NCI-H2081 (cell line): ENCODE measurements at regions not wholly inside any gene's neighbourhood (a gene's known extent, or its start where the extent isn't known, plus 50 kb on each side); places are given as distances from the start of the nearest gene placed in this dataset.
"Not testable (repeated sequence)": the region's sequence is repeated elsewhere in the genome, so short reads cannot be mapped to it uniquely, and the experiment has no call there.

ENCODE experiments used
- DNase-seq, 2 experiments: peaks; one replicate each; lab custom pipeline; 2025; lab: John Stamatoyannopoulos, UW

DNA sequence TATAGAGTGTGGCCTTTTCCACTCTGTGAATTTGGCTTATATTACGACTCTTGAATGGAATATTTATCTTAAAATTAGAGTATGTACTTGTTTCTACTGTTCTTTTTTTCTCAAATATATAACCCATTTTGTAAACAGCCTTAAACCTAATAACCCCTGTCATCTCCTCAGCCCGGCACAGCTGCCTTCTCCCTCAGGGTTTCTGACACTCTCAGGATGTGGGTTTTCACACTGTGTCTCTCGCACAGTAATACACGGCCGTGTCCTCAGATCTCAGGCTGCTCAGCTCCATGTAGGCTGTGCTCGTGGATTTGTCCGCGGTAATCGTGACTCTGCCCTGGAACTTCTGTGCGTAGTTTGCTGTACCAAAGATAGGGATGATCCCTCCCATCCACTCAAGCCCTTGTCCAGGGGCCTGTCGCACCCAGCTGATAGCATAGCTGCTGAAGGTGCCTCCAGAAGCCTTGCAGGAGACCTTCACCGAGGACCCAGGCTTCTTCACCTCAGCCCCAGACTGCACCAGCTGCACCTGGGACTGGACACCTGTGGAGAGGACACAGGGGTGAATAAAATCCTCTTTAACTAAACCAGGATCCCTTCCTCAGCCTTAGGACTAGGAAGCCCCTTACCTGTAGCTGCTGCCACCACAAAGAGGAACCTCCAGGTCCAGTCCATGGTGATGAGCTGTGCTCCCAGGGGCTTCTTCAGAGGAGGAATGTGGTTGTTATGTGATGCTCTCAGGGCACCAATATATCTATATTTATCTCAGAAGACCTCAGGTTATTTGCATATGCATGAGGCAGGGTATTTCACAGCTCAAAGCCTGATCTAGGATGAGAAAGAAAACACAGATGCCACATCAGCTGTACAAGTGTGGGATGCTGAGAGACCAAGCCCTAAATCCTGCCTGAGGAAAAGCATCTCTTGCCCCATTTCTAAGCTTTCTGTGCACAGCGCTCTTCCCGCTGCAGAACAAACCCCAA, 1188.4 kb downstream of the TMEM121 start:
- not testable (repeated sequence) for DNase-seq

DNA sequence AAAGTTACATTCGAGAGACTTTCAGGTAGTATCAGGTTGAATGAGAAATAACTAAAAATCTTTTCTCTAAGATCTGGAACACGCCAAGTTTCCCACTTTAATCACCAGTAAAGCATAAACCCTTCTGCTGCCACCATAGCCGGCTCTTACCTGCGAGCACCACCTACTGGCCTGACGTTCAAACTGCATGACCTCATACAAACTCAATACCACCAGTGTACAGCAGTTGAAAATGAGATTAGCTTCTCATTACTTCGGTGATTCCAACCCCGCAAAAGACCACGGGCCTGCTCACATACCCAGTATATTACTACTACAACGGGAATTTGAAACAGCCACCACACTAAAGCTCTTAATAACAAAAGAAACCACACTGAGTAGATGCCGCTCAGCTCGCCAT, 1191.2 kb downstream of the TMEM121 start:
- not testable (repeated sequence) for DNase-seq

- not testable (repeated sequence) for DNase-seq
These were observed 1193.5 kb downstream of the TMEM121 start for GRCh38 chr14:106719880-106720279.

DNA sequence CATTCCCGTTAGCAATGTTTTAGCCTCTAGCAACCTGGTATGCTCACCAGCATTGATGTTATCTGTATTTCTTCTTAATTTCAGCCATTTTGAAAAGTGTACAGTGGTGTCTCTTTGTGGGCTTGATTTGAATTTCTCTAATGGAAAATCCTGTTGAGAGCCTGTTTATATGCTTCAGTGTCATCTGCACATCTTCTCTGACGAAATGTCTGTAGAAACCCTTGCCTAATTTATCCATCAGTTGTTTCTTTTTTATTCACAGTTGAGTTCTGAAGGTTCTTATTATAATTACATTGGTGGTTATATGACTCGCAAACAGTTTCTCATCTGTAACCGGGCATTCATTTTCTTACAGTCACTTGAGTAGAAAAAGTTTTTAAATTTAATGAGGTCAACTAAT, 1195.5 kb downstream of the TMEM121 start:
- not testable (repeated sequence) for DNase-seq

DNA sequence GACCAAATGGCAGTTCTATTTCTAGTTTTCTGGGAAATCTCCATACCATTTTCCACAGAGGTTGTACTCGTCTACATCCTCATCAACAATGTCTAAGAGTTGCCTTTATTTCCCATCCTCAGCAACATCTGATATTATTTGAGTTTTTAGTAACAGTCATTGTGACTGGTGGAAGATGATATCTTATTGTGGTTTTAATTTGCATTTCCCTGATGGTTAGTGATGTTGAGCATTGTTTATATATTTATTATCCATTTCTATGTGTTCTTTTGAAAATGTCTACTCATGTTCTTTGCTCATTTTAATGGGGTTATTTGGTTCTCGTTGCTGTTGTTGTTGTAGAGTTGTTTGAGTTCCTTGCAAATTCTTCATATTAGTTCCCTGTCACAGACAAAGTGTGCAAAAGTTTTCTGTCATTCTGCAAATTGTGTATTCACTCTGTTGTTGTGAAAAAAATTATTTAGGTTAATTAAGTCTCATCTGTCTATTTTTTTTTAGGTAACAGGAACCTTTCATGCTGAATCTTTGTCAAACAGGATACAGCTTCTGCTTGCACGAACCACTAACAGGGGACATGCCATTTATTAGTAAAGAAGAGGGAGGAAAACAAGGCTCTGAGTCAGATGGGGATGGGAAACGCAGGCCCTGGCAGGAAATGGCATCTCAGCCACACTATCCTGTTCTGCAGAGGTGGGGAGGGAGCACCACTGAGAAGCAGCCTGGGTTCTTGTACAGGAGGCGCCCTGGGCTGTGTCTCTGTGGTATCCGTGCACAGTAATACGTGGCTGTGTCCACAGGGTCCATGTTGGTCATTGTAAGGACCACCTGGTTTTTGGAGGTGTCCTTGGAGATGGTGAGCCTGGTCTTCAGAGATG, 1196.7 kb downstream of the TMEM121 start:
- not testable (repeated sequence) for DNase-seq

- not testable (repeated sequence) for DNase-seq
These were observed 1201.6 kb downstream of the TMEM121 start for GRCh38 chr14:106727962-106728361.

- no peak for DNase-seq
These were observed 1202.2 kb downstream of the TMEM121 start for GRCh38 chr14:106728611-106729010.

DNA sequence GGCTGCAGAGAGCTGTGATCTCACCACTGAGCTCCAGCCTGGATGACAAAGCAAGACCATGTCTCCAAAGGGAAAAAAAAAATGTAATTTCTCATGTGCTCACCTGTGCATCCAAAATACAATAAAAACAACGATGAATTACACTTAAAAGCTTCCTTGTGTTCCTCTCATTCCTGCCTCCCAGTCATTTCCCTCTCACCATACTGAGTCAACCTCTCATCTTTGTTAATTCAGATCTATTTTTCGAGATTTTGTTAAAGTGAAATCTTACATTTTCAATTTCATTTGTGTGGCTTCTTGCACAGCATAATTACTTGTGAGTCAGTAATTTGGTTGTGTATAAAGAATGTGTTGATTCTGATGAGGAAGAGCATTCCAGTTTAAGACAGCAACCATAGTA, 1203.2 kb downstream of the TMEM121 start:
- no peak for DNase-seq

DNA sequence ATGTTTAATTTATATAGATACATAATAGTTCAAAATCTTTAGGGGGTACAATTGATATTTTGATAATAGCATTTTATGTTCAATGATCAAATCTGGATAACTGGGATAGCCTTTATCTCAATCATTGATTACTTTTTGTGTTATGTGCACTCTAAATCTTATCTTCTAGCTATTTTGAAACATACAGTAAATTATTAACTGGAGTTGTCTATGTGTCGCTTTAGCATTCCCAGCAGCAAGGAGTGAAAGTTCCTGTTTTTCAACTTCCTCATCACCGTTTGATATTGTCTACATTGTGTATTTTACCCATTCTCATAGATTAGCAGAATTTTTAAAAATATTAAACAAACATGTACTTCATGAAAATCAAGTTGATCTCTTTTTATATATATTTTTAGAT, 1207.4 kb downstream of the TMEM121 start:
- DNase-seq = no peak

DNA sequence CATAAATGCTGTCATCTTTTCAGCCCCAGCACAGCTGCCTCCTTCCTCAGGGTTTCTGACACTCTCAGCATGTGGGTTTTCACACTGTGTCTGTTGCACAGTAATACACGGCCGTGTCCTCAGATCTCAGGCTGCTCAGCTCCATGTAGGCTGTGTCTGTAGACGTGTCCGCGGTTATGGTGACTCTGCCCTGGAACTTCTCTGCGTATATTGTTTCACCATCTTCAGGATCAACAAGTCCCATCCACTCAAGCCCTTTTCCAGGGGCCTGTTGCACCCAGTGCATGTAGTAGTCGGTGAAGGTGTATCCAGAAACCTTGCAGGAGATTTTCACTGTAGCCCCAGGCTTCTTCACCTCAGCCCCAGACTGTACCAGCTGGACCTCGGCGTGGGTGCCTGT, 1210.6 kb downstream of the TMEM121 start:
- DNase-seq = no peak

- no peak for DNase-seq
These were observed 1211.7 kb downstream of the TMEM121 start for GRCh38 chr14:106738075-106738474.

GRCh38 chr14:106738598-106739258, 1212.3 kb downstream of the TMEM121 start:
- DNase-seq = not testable (repeated sequence)

- DNase-seq = not testable (repeated sequence)
These were observed 1214.9 kb downstream of the TMEM121 start for GRCh38 chr14:106741086-106741827.

DNA sequence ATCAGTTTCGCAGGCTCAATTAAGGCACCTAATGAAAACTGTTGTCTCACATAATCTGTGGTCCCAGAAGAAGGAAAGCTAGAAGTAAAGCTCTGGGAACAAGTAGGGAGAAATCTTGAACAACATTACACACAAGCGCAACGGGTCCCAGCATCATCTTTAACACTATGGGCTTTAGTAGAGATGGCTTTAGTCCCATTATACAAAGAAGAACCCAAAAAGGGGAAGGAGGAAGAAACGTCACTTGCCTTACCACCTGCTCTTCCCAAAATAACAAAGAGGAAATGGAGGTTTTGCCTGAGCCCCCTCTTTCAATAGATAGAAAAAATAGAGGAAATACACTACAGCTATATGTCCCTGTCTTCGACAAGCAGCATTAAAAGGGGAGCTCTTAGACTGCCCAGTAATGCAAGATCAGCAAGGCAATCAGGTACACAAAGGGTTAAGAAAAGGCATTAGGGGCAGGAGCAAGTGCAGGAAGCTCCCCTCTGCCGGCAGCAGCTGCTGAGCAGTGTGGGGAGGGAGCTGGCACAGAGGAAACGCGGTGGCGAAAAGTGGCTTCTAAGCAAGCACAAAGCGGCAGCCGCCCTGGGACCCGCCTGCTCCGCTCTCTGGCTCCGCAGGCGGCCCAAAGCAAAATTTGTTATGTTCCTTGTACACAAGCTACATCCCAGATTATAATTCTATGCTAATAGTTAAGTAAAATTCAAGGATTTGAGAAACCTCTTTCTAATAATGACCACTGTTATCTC, 1218.8 kb downstream of the TMEM121 start:
- not testable (repeated sequence) for DNase-seq

DNA sequence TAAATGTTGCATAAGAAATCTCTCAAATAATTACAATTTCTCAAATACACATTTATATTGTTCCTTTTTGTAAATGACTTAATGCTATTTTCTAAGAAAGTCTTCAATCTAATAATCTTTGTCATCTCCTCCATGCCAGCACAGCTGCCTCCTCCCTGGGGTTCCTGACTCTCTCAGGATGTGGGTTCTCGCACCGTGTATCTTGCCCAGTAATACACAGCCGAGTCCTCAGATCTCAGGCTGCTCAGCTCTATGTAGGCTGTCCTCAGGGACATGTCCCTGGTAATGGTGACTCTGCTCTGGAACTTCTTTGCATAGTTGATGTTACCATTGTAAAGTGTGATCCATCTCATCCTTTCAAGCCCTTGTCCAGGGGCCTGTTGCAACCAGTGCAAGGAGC, 1223.7 kb downstream of the TMEM121 start:
- DNase-seq = not testable (repeated sequence)

GRCh38 chr14:106753751-106754150, 1227.4 kb downstream of the TMEM121 start:
- not testable (repeated sequence) for DNase-seq

DNA sequence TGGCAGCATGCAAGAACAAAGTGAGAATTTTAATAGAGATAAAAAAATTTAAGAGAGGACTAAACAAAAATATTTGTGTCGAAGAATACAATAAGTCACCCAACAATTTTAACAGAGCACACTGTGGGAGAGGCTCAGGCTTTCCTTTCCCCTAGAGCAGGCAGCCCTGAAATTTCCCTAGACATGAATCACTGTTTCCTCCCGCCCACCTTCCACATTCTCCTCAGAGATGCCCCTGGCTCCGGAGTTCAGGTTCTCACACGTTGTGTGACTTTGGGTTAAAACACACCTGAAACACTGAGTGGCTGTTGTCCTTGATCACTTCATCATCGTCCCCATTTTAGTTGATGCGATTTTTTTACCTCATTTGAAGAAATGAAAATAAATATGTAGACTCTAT, 1231.1 kb downstream of the TMEM121 start:
- DNase-seq = not testable (repeated sequence)

- DNase-seq = not testable (repeated sequence)
These were observed 1235.8 kb downstream of the TMEM121 start for GRCh38 chr14:106761886-106762816.

GRCh38 chr14:106764968-106765369, 1238.6 kb downstream of the TMEM121 start:
- DNase-seq = not testable (repeated sequence)
